BE2C (cell line): ENCODE measurements at regions not wholly inside any gene's neighbourhood (a gene's known extent, or its start where the extent isn't known, plus 50 kb on each side); places are given as distances from the start of the nearest gene placed in this dataset.

Experiments used
- DNase-seq: peaks from one replicate; pipeline ENCODE4 v3.0.0-alpha.2; 2020
- H3K27me3 ChIP-seq: fragments of 250-450 bp; sonication (Bioruptor Pico); 2 replicates; pipeline ENCODE4 v1.5.1; 2020; ENCODE audit warnings: mild to moderate bottlenecking
- H3K36me3 ChIP-seq: fragments of 250-450 bp; sonication (Bioruptor Pico); 2 replicates; pipeline ENCODE4 v1.5.1; 2020; ENCODE audit warnings: mild to moderate bottlenecking
- H3K4me1 ChIP-seq: fragments of 250-450 bp; sonication (Bioruptor Pico); 2 replicates; pipeline ENCODE4 v1.5.1; 2020
- H3K4me3 ChIP-seq: 2 replicates; pipeline ENCODE4 v1.5.1; 2011; ENCODE audit warnings: low read depth, low read length
- H3K9me3 ChIP-seq: fragments of 250-450 bp; sonication (Bioruptor Pico); 2 replicates; pipeline ENCODE4 v1.5.1; 2020
- CTCF ChIP-seq: IDR thresholded peaks from 2 replicates; pipeline ENCODE4 v1.5.1; 2012; ENCODE audit warnings: mild to moderate bottlenecking, low read depth, low read length

GRCh38 chr20:3326779-3327521, 80.5 kb downstream of the DNAAF9 start:
- no peak for TF ChIP-seq CTCF
- no peaks in the 10 kb centered on the region for H3K9me3 ChIP-seq
- H3K4me3 ChIP-seq = no peak overlapping the region
- no peak for DNase-seq
- no peaks in the 10 kb centered on the region for H3K27me3 ChIP-seq
- no peaks in the 10 kb centered on the region for H3K4me1 ChIP-seq
- no peaks in the 10 kb centered on the region; the same call in 1 of the 2 replicates for H3K36me3 ChIP-seq

- no peak for TF ChIP-seq CTCF
Measured at GRCh38 chr20:3325864-3326263, 81.6 kb downstream of the DNAAF9 start.

GRCh38 chr20:3323398-3323797, 84.1 kb downstream of the DNAAF9 start:
- Histone ChIP-seq H3K27me3 (no peaks in the 10 kb centered on the region), H3K4me3 (no peak overlapping the region), H3K9me3 (no peaks in the 10 kb centered on the region), H3K4me1 (no peaks in the 10 kb centered on the region), H3K36me3 (no peaks in the 10 kb centered on the region)
- TF ChIP-seq CTCF = no peak
- no peak for DNase-seq

More at GRCh38 chr20:3325864-3326263, 81.6 kb downstream of the DNAAF9 start:
- no peak for DNase-seq
- H3K9me3 ChIP-seq = no peaks in the 10 kb centered on the region
- no peaks in the 10 kb centered on the region for H3K4me1 ChIP-seq
- H3K27me3 ChIP-seq = no peaks in the 10 kb centered on the region
- no peak overlapping the region for H3K4me3 ChIP-seq
- no peaks in the 10 kb centered on the region for H3K36me3 ChIP-seq

- Histone ChIP-seq H3K4me3 (no peak overlapping the region), H3K4me1 (no peaks in the 10 kb centered on the region; the same call in 1 of the 2 replicates), H3K27me3 (no peaks in the 10 kb centered on the region), H3K9me3 (no peaks in the 10 kb centered on the region), H3K36me3 (peaks cover 7% of the 10 kb centered on the region)
- no peak for DNase-seq
- TF ChIP-seq CTCF = no peak
Measured at GRCh38 chr20:3318226-3318884, 79.4 kb upstream of the SLC4A11 start.

GRCh38 chr20:3316136-3316535, 77.1 kb upstream of the SLC4A11 start:
- no peaks in the 10 kb centered on the region; the same call in 1 of the 2 replicates for H3K4me1 ChIP-seq
- H3K27me3 ChIP-seq = no peaks in the 10 kb centered on the region
- no peak for DNase-seq
- H3K9me3 ChIP-seq = no peaks in the 10 kb centered on the region
- H3K4me3 ChIP-seq = no peak overlapping the region
- no peak for TF ChIP-seq CTCF
- peaks cover 10% of the 10 kb centered on the region for H3K36me3 ChIP-seq

GRCh38 chr20:3315136-3315535, 76.1 kb upstream of the SLC4A11 start:
- Histone ChIP-seq H3K9me3 (no peaks in the 10 kb centered on the region), H3K27me3 (no peaks in the 10 kb centered on the region), H3K4me1 (no peaks in the 10 kb centered on the region; the same call in 1 of the 2 replicates), H3K4me3 (no peak overlapping the region), H3K36me3 (peaks cover 10% of the 10 kb centered on the region)
- DNase-seq = no peak
- no peak for TF ChIP-seq CTCF
